OCI-LY7 (cell line): ENCODE measurements at regions not wholly inside any gene's neighbourhood (a gene's known extent, or its start where the extent isn't known, plus 50 kb on each side); places are given as distances from the start of the nearest gene placed in this dataset.

ENCODE experiments used
- CTCF ChIP-seq: fragments of 200-600 bp; sonication (generic); conservative IDR thresholded peaks from 2 replicates; pipeline ENCODE4 v1.5.1; 2014; ENCODE audit warnings: mild to moderate bottlenecking, antibody characterized with exemption, low read length, moderate library complexity, mixed read lengths
- EZH2phosphoT487 ChIP-seq: fragments of 200-600 bp; sonication (generic); IDR thresholded peaks from 2 replicates; pipeline ENCODE4 v1.6.1; 2018; ENCODE audit warnings: low read depth, borderline replicate concordance, mild to moderate bottlenecking, mixed run types, antibody characterized with exemption, low read length, moderate library complexity, mixed read lengths

- TF ChIP-seq CTCF = no peak
- TF ChIP-seq EZH2phosphoT487 = no peak
These were observed 58.7 kb upstream of the ACAN start for GRCh38 chr15:88744548-88745020.
